DND-41 (cell line): ENCODE measurements at regions not wholly inside any gene's neighbourhood (a gene's known extent, or its start where the extent isn't known, plus 50 kb on each side); places are given as distances from the start of the nearest gene placed in this dataset.
"Not testable (repeated sequence)": the region's sequence is repeated elsewhere in the genome, so short reads cannot be mapped to it uniquely, and the experiment has no call there.

Experiments
- ATAC-seq: fragments of 200-7000 bp; cut with Tn5 transposase; 3 replicates; pipeline ENCODE4 v1.9.1; 2021; ENCODE audit warnings: low read depth; ENCODE audit not compliant: insufficient read depth
- DNase-seq: peaks from one replicate; pipeline ENCODE4 v3.0.0-alpha.2; 2020
- H2AFZ ChIP-seq: 2 replicates; pipeline ENCODE4 v1.6.0; 2012; ENCODE audit warnings: low read depth, low read length
- H3K27ac ChIP-seq: 2 replicates; pipeline ENCODE4 v1.5.1; 2012; ENCODE audit warnings: low read length, inconsistent platforms
- H3K27me3 ChIP-seq: fragments of 200-600 bp; sonication (generic); 2 replicates; pipeline ENCODE4 v1.6.0; 2012; ENCODE audit warnings: low read length, mild to moderate bottlenecking, inconsistent platforms; ENCODE audit not compliant: insufficient read depth, poor library complexity
- H3K36me3 ChIP-seq: 2 replicates; pipeline ENCODE4 v1.5.1; 2012; ENCODE audit warnings: low read length, inconsistent platforms; ENCODE audit not compliant: insufficient read depth
- H3K4me1 ChIP-seq: 2 replicates; pipeline ENCODE4 v1.5.1; 2012; ENCODE audit warnings: mild to moderate bottlenecking, low read length; ENCODE audit not compliant: insufficient read depth
- H3K4me2 ChIP-seq: 2 replicates; pipeline ENCODE4 v1.6.0; 2012; ENCODE audit warnings: mild to moderate bottlenecking, moderate library complexity, low read length, inconsistent platforms; ENCODE audit not compliant: insufficient read depth
- H3K4me3 ChIP-seq, 2 experiments: fragments of 200-600 bp in 1 of 2; shearing (Covaris generic) in 1 of 2; 2 replicates each; pipeline ENCODE4 v1.5.1; 2012 to 2016; ENCODE audit warnings: inconsistent platforms in 2 of 2, low read length in 2 of 2, mild to moderate bottlenecking in 2 of 2, low read depth in 1 of 2, moderate library complexity in 1 of 2
- H3K79me2 ChIP-seq: 2 replicates; pipeline ENCODE4 v1.6.0; 2012; ENCODE audit warnings: low read length, inconsistent platforms; ENCODE audit not compliant: insufficient read depth
- H3K9ac ChIP-seq: 2 replicates; pipeline ENCODE4 v1.6.0; 2012; ENCODE audit warnings: low read depth, mild to moderate bottlenecking, inconsistent platforms, low read length, moderate library complexity
- H3K9me3 ChIP-seq: 2 replicates; pipeline ENCODE4 v1.5.1; 2012; ENCODE audit warnings: low read length, moderate library complexity, mild to moderate bottlenecking, inconsistent platforms; ENCODE audit not compliant: insufficient read depth, severe bottlenecking
- H4K20me1 ChIP-seq: 2 replicates; pipeline ENCODE4 v1.6.0; 2012; ENCODE audit warnings: low read length; ENCODE audit not compliant: insufficient read depth
- CTCF ChIP-seq: IDR thresholded peaks from 2 replicates; pipeline ENCODE4 v1.5.1; 2012; ENCODE audit warnings: borderline replicate concordance, low read length, moderate library complexity, mild to moderate bottlenecking; ENCODE audit not compliant: poor library complexity, severe bottlenecking; ENCODE audit errors: extremely low read depth
- EZH2 ChIP-seq: IDR thresholded peaks from 3 replicates; pipeline ENCODE4 v1.6.1; 2012; ENCODE audit warnings: borderline replicate concordance, low read depth, mild to moderate bottlenecking, moderate library complexity, low read length, inconsistent platforms; ENCODE audit not compliant: severe bottlenecking

GRCh38 chr5:56760723-56761122 is 54.6 kb upstream of the MAP3K1 start:
- Histone ChIP-seq H3K4me2 (no peak overlapping the region), H3K27ac (no peak overlapping the region), H3K79me2 (no peaks in the 10 kb centered on the region), H3K4me3 (no peak overlapping the region), H2AFZ (no peak overlapping the region), H3K36me3 (no peaks in the 10 kb centered on the region), H3K4me1 (no peaks in the 10 kb centered on the region), H3K27me3 (peaks cover 6% of the 10 kb centered on the region), H4K20me1 (no peaks in the 10 kb centered on the region), H3K9ac (no peak overlapping the region), H3K9me3 (no peaks in the 10 kb centered on the region)
- DNase-seq (no peak), ATAC-seq (no peak)
- TF ChIP-seq CTCF (no peak), EZH2 (no peak)

GRCh38 chr5:56759521-56760216 is 55.7 kb upstream of the MAP3K1 start:
- Histone ChIP-seq H3K4me2 (no peak overlapping the region), H3K9me3 (no peaks in the 10 kb centered on the region), H3K27ac (no peak overlapping the region), H3K36me3 (no peaks in the 10 kb centered on the region), H3K79me2 (no peaks in the 10 kb centered on the region), H4K20me1 (no peaks in the 10 kb centered on the region), H3K4me1 (no peaks in the 10 kb centered on the region), H2AFZ (no peak overlapping the region), H3K4me3 (no peak overlapping the region), H3K27me3 (peaks cover 6% of the 10 kb centered on the region), H3K9ac (no peak overlapping the region)
- ATAC-seq: no peak
- no peak for DNase-seq
- no peak for TF ChIP-seq CTCF
- TF ChIP-seq EZH2: no peak

- ATAC-seq (no peak), DNase-seq (no peak)
- no peak overlapping the region for H3K27ac ChIP-seq
- no peaks in the 10 kb centered on the region for H3K36me3 ChIP-seq
- H3K79me2 ChIP-seq: no peaks in the 10 kb centered on the region
- TF ChIP-seq CTCF (no peak), EZH2 (no peak)
- H2AFZ ChIP-seq: no peak overlapping the region
- H3K4me3 ChIP-seq: no peak overlapping the region
- no peaks in the 10 kb centered on the region for H4K20me1 ChIP-seq
- H3K9me3 ChIP-seq: no peaks in the 10 kb centered on the region
- no peak overlapping the region for H3K9ac ChIP-seq
- H3K4me2 ChIP-seq: no peak overlapping the region
- H3K4me1 ChIP-seq: no peaks in the 10 kb centered on the region
- peaks cover 6% of the 10 kb centered on the region for H3K27me3 ChIP-seq
These were observed 58.3 kb upstream of the MAP3K1 start for GRCh38 chr5:56757077-56757476.

- H3K9me3 ChIP-seq: no peaks in the 10 kb centered on the region
- H3K36me3 ChIP-seq: no peaks in the 10 kb centered on the region
- no peaks in the 10 kb centered on the region for H3K79me2 ChIP-seq
- no peak overlapping the region for H3K27ac ChIP-seq
- no peak overlapping the region for H3K4me3 ChIP-seq
- no peaks in the 10 kb centered on the region for H4K20me1 ChIP-seq
- no peaks in the 10 kb centered on the region for H3K4me1 ChIP-seq
- no peak overlapping the region for H3K9ac ChIP-seq
- ATAC-seq: no peak
- H3K4me2 ChIP-seq: no peak overlapping the region
- no peaks in the 10 kb centered on the region for H3K27me3 ChIP-seq
- no peak overlapping the region for H2AFZ ChIP-seq
- no peak for DNase-seq
- no peak for TF ChIP-seq EZH2
- no peak for TF ChIP-seq CTCF
These were observed 60.3 kb upstream of the MAP3K1 start for GRCh38 chr5:56755036-56755555.

- not testable (repeated sequence) for H3K4me2 ChIP-seq, H2AFZ ChIP-seq, DNase-seq, H3K9me3 ChIP-seq, H3K4me1 ChIP-seq, H4K20me1 ChIP-seq, H3K9ac ChIP-seq, H3K4me3 ChIP-seq, ATAC-seq, H3K36me3 ChIP-seq, H3K27me3 ChIP-seq, H3K27ac ChIP-seq, H3K79me2 ChIP-seq
These were observed 61.8 kb upstream of the MAP3K1 start for GRCh38 chr5:56753588-56753987.
